C1 segment of cervical spinal cord (tissue), 14 donors: ENCODE measurements at regions not wholly inside any gene's neighbourhood (a gene's known extent, or its start where the extent isn't known, plus 50 kb on each side); places are given as distances from the start of the nearest gene placed in this dataset.

ENCODE experiments used
- DNase-seq, 14 donors: peaks; one replicate each; lab custom pipeline; 2025; lab: John Stamatoyannopoulos, UW

DNA sequence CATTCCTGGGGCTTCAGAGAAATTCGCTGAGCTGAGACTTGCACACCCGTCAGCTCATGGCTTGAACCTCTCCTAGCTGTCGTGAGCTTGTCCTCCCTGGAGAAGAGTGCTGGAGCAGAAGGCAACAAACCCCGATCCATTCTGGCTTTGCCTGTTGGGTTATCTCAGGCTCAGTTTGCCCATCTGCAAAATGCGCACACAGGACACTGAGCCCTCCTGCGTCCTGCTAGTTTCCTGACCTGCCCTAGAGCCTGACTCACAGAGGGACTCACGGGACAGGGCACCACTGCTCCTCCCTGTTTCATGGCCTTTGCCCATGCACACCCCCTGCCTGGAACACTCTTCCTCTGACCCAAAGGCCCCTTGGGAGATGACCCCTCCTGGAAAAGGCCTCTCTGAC, 365.0 kb downstream of the MN1 start:
- no peak for DNase-seq

DNA sequence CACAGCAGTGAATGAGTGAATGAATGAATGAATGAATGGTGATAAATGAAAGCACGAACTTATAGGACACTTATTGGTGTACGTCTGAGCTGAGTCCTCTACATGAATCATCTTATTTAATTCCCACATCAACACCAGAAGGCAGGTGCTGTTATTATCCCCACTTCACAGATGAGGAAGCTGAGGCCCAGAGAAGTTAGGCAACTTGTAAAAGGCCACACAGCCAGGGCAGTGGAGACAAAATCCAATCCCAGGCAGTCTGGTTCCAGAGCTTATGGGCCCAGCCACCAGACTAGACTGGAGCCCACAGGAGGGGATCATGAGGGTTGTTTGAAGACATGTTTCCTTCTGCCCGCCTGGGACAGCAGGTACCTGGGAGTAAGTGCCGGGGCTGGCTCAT, 364.0 kb downstream of the MN1 start:
- no peak for DNase-seq

DNA sequence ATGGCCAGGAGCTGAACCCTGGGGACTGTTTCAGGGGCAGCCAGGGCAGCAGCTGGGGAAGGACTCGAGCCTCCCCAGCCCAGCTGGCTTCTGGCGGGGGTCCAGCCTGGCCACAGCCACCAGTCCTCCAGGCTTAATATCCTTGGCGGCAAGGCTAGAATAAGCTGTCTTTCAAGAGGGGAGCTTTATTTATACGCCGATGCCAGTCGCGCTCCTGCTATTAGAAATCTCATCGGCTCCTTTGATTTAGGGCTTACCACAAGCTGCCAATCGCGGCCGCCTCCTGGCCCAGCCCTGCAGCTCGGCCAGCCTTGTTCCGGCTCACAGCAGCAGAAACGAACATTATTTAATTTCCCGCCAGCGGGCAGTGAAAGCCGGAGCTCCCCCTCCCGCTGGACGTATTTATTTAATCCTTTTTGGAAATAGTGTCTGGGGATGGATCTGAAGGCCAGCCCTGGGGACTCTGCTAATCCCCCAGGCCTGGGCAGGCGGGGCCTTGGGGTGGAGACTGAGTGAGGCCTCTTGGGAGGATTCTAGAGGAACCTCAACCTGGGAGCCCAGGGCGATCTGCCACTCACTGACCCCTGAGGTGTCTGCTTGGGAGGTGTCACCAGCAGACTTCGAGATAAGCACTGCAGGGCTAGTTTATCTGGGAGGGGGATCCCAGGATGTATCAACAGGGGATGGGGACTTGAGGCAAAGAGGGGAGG, 363.1 kb downstream of the MN1 start:
- DNase-seq, result peak in 4 of 14 donors; percentile 8 to 57 (median 28)

DNA sequence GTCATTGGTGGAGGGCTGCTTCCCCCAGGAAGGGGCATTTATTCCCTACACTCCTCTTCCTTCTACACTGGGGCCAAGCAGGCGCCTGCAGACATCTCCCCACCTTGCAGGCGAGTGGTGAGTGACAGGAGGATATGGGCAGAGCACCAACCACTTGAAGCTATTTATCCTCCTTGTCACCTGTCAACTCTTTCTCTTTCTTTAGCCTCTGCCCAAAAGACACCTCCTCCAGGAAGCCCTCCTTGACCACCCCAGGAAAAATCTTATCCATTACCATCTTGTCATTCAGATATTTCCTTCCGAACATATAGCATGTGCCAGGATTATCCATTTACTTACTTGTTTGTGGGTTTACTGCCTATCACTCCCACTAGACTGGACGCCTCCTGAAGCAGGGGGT, 362.4 kb downstream of the MN1 start:
- DNase-seq, result no peak

DNA sequence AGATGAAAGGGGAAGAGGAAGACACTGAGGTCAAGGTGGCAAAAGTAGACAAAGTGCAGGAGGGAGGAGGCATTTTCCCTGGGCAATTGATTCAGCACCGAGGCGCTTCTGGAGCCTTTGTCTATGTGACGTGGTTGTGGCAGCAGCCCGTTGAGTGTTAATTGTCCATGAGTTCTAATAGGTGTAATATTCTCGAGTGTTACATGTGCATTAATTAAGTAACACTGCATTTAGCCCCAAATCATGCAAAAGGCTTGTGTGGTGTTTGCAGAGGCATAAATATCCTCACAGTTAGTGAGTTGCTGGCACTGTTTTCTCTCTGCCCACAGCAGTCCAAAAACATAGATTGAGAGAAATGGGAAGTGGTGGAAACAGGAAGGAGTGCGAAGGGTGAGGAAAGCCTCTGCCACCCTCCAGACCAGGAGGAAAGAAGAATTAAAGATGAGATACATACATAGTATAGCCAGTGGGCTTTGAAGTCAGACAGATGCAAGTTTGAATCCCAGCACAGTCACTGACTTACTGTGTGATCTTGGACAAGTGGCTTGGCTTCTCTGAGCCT, 361.2 kb downstream of the MN1 start:
- DNase-seq, result no peak

DNA sequence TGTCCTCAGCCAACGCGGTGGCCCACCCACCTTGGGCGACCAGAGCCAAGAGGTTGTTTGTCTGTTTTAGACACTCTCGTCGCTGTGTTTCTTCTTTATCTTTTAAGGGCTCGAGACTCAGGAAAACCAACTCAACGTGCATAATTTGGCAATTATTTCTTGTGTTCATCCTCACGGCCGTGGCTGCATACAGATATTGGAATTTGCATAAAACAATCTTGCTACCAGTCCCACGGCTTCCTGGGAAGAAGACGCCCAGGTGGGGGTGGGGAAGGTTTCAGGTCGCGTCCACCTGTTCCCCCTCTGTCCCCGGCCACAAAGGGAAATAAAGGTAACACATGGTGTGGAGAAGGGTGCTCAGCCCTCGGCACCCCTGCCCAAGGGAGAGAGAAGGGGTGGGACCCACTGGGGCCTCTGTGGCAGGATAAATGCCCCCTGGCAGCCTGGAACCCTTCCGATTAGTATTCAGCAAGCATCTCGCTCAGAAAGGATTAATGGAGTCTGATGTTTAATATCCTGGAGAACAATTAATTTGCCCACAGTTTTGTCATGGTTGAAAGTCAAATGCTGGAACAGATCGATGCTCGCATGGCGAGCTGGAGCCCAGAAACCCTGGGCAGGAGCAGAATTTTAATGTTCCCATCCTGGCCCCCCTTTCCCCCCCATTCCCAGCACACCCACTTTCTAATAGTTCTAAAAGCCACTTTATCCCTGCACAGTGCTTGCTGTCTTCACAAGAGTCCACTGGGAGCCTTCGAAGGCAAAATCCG, 359.7 kb downstream of the MN1 start:
- peak in 1 of 14 donors; percentile 18 for DNase-seq

DNA sequence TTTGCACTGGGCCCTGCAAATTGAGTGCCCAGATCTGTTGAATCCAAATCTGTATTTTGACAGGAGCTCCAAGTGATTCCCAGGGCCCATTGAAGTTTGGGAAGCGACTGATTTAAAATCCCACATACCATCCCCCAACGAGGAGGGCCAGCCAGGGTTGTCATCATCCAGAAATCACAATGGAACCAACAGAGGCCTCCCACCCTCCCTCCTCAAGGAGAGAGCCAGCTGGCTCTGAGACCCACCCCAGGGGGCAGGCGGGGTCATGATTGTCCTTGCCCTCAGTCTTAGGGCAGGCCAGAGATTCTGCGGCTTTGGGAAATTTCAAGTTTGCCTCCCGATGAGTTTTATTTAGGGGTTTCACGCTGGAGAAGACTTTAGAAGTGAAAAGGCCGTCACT, 358.2 kb downstream of the MN1 start:
- DNase-seq, result no peak

DNA sequence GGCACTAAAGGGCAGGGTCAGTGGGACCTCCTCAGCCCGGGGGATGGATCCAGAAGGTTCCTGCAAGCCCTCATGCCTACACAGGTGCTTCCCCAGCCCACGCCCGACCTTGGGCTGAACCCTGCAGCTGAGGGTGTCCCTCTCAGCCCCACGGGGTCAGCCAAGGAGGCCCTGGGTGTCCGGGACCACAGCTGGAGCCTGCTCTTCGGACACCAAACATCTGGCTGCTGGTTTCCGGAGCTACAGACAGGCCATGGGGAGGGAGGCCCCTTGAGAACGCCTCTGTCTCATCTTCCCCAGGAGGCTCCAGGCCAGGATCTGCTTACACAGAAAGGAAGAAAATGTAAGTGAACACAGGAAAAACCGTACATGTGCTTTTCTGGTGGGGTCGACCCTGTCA, 355.7 kb downstream of the MN1 start:
- DNase-seq, result no peak

DNA sequence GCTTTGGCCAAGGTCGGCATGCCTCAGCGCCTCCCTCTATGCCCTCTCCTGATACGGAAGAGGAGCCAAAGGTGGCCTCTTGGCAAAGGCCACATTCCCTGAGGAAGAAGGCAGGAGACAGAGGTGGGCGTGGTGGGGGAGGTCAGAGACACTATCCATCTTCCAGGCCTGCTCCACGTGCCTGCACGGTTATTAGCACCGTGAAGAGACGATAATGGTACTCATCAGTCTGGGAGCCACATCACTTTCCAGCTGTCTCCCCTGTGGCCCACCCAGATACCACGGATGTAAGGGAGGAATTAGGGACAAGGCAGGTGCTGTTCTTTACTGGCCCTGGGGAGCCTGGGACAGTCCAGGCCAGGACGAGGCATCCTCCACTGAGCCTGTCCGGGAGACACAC, 354.3 kb downstream of the MN1 start:
- DNase-seq, result no peak

DNA sequence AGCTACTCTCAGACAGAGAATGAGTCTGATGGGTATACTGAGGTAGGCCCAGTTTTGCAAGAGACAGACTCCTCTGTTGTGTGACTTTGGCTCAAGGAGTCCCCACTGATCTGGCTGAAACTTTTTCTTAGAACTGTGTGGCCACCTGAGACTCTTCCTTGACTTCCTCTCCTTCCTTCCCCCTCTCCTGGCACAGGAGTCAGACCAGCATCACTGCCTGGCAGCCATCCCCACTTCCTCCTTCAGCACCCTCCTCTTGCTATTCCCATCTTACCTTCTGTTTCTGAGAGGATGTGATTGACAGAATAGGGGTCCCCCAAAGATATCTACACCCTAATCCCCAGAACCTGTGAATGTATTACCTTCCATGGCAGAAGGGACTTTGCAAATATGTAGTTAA, 351.1 kb downstream of the MN1 start:
- no peak for DNase-seq

DNA sequence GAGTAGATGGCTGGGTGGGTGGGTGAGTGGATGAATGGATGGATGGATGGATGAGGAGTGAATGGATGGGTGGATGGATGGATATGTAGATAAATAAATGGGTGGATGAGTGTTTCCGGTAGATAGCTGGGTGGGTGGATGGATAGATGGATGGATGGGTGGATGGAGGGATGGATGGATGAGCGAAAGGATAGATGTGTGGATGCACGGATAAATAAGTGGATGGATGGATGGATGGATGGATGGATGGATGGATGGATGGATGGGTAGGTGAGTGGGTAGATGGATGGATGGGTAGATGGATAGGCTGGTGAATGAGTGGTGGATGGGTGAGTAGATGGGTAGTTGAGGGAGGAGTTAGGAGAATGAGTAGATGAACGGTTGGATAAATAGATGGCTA, 349.3 kb downstream of the MN1 start:
- no peak for DNase-seq

DNA sequence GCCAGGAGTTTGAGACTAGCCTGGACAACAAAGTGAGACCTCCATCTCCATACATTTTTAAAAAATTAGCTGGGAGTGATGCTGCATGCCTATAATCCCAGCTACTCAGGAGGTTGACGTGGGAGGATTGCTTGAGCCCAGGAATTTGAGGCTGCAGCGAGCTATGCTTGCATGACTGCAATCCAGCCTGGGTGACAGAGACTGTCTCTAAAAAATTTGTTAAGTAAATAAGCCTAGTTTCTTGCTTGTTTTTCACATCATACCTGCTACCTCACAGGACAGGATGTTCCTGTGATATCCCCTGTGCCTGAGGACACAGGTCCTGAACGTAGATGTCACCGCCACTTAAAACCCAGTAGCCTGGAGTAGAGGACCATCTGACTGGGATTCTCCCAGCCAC, 348.6 kb downstream of the MN1 start:
- DNase-seq, result no peak

DNA sequence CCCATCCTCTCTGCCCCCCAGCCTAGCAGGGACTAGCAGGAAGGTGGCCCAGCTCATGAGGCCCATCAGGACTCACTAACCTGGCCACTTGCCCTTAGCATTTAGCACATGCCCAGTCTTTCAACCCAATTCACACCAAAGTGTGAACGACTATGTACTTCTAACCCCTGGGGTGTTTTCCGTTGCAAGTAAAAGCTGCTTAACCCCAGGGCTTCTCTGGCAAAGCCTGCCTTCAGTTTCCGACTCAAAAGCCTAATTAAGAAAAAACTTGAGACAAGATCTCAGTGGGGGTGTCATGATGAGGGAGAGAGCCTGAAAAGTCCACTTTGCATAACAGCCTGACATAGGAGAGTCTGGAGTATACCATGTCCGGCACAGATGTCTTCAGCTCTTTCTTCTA, 347.8 kb downstream of the MN1 start:
- no peak for DNase-seq

DNA sequence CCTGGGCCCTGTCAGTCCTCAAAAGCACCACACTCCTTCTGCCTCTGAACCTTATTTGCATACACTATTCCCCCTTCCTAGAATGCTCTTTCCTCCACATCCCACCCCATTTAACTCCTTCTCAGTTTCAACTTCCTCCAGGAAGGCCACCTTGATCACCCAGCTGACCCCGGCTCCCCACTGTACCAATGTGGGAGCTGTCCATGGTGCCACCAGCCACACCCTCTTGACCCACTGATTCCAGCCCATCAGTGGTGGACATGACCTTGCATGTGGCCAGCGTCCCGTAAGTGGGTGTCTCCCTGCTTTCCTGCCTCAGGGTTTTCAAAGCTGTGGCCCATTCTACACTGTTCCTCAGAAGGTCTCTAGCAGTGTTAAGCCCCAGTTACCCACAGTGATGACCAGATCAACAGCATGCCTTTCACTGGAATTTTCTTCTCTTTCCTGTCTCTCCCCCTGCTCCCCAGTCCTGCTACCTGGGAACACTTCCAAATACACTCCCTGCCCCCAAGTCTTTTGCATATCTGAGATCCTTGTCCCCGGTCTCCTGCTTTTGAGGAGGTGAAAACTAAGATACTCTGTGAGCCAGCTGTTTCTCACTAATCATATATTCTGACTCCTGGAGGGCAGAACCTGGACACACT, 346.6 kb downstream of the MN1 start:
- no peak for DNase-seq

DNA sequence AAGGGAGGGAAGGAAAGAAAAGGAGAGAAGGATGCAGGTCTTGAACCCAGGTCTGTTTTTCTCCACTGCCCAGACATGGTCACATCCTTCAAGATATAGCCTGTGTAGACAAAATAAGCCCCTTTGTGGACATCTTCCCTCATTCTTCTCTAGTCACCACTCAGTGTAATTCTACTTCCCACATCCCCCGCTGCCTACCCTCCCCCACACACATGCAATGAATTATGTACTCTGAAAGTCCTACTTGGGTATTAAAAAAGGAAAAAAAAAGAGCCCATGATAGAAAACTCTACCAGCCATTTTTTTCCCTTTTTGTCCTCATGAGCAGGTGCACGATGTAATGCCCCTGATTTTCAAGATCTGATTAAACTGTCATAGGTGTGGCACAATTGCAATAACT, 346.0 kb downstream of the MN1 start:
- DNase-seq, result no peak

DNA sequence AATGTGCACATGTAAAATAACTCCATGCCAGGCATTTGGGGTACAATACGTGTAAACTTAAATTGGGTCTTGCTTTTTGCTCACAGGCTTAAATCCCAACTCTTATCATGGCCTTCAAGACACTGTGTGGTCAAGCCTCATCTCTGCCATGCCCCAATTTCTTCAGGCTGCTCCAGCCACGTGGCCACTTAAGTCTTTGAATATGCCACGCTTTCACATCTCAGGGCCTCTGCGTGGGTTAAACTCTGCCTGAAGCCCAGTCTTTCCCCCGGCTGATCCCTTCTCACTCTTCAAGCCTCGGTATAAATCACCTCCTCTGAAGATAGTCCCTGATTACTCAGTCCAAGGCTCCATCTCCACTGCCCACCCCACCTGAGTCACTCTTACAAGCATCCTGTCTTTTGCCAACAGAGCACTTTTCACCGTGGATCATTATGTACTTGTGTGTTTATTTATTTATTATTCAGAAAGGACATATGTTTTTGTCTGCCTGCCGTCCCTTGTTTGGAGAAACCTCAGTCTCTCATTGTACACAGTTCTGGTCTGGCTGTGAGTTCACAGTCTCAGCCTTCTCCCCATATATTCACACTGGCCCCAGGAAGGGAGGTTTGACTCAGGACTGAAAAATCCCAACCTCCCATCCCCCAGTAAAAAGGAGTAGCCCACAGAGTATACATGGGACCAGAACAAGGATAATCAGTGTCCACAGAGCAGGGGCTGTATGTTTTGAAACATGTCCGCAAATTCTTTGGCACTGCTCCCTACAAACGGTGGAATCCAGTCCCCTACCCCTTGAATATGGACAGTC, 344.7 kb downstream of the MN1 start:
- no peak for DNase-seq

DNA sequence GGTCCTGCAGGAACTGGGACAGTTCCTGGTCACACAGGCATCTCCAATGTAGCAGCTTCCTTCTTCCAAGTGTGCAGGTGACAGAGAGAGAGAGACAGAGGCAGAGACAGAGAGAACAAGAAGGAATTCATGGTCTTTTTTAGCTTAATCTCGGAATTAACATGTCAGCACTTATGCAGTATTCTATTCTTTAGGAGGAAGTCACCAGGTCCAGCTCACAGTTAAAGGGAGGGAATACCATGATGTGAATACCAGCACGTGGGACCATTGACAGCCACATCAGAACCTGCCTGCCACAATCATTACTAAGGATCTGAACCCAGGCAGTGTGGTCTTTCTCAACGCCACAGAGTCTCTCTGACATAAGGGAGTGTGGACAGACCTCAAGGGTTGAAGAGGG, 341.6 kb downstream of the MN1 start:
- DNase-seq, result no peak

DNA sequence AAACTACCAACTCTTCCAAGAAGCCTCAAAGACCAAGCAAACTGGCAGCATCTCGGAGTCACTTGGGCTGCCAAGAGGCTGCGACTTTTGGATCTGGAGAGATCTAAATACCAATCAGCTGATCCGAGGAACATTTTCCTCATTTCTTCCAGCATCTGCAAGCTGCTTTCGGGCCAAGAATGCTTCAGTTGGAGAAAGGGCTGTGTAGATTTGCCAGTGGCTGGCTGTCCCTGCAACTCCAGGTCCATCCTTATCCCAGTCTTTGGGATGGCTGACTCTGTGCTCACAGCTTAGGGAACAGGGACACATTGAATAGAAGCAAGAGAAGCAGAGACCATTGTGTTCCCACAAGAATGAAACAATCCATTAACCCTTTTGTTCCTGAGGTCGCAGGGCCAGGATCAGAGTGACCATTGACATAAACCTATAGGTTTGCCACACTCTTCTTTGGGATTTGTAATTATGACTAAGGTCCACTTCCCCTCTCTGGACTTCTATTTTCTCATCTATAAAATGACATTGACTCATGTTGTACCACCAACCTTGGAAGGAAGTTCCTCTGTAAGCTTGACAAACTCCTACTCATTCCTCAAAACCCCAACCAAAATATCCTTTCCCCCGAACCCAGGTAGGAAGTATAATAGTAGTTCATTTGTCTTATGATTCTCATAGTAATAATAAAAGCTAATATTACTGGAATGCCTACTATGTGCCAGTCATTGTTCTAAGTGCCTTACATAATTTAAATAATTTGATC, 340.8 kb downstream of the MN1 start:
- peak in 7 of 14 donors; percentile 11 to 49 (median 23) for DNase-seq

DNA sequence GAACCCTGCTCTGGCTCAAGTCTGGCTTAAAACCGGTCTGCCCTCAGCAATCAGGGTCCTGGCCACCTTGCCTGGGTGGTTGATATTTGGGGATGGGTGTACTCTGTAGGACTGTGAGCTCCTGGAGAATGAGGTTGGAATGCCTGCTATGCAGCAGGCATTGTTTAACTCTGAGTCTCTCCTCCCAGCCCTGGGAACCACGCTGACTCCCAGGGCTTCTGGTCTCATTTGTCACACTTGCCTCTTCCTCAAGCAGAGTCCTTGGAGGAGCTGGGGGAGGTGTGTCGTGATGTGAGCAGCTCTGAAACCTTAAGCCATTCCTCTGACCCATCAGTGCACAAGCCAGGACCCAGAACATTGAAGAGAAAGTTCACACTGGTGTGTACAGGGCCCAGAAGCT, 340.1 kb downstream of the MN1 start:
- DNase-seq, result no peak

DNA sequence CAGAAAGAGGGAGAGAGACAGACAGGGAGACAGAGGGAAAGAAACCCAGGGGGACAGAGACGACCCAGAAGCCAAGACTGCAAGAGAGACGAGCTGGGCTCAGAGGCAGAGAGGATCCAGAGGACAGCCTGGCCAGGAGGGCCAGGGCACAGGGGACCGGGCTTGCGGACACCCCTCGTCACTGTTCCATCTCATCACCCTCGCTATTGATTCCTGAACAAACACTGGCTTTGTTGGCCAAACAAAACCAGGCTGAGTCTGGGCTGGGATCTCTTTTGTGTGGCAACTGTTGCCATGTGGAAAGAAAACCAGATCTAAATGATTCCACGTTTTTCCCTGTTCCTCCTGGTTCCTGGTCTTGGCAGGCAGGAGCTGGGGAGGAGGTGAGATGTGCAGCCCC, 339.4 kb downstream of the MN1 start:
- peak in 11 of 14 donors; percentile 26 to 67 (median 50) for DNase-seq

DNA sequence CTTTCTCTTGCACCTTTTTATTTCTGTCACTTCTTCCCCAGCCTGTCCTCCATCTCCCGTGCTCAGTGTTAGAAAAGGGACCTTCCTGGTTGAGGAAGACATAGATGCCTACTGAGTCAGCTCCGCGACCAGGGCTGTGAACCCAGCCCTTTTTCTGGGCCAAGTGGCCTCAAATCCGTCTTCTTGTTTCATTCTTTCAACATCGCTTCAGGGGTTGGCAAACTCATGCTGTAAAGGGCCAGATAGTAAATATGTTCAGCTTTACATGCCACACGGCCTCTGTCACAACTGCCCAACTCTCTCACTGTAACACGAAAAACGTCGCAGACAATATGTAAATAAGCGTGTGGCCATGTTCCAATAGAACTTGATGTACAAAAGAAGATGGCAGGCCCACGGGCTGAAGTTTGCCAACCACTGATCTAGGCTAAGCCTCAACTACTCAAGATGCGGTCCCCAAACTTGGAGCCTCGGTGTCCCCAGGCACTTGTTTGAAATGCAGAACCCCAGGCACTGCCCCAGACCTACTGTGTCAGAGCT, 338.4 kb downstream of the MN1 start:
- DNase-seq, result no peak
